HepG2 (cell line): ENCODE measurements at regions not wholly inside any gene's neighbourhood (a gene's known extent, or its start where the extent isn't known, plus 50 kb on each side); places are given as distances from the start of the nearest gene placed in this dataset.

Experiments used
- PRPF4 ChIP-seq: fragments of 200-400 bp; formaldehyde crosslinking; IDR thresholded peaks from 2 replicates; pipeline ENCODE4 v1.6.1; 2016; ENCODE audit warnings: low read length, low read depth; ENCODE audit not compliant: poor library complexity, severe bottlenecking
- ZNF253 ChIP-seq: sonication (generic); formaldehyde crosslinking; IDR thresholded peaks from 2 replicates; pipeline ENCODE4 v1.8.0; 2022; ENCODE audit warnings: mild to moderate bottlenecking, missing genetic modification reagents, borderline replicate concordance
- ZNF263 ChIP-seq: sonication (generic); formaldehyde crosslinking; IDR thresholded peaks from 2 replicates; pipeline ENCODE4 v1.4.0; 2020; ENCODE audit warnings: missing genetic modification reagents
- TF ChIP-seq, protein P1 (sequence below): sonication (generic); formaldehyde crosslinking; IDR thresholded peaks from 2 replicates; pipeline ENCODE4 v1.5.0; 2020; ENCODE audit warnings: mild to moderate bottlenecking, missing genetic modification reagents, moderate library complexity

DNA sequence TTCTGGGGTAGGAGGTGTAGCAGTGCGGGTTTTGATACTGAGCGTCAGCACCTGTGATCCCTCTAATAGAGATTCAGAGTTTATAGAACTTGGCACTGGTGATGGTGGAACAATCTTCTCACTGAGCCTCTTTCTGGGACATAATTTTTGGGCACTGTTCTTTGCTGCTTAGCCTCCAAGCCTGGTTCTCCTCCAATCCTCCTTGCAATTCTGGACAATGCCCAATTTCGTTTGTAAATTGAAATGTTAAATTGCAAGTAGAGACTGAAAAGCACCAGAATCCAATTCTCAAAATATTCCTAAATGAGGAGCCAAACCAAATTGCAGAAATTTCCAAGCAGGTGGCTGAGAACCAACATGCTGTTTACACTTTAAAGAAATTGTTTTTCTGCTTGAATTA lies 149.8 kb upstream of the ABI3BP start:
- TF ChIP-seq PRPF4 (no peak), ZNF263 (CRISPR knock-in tag) (no peak), ZNF253 (CRISPR knock-in tag) (no peak)
- TF ChIP-seq, protein P1, sequence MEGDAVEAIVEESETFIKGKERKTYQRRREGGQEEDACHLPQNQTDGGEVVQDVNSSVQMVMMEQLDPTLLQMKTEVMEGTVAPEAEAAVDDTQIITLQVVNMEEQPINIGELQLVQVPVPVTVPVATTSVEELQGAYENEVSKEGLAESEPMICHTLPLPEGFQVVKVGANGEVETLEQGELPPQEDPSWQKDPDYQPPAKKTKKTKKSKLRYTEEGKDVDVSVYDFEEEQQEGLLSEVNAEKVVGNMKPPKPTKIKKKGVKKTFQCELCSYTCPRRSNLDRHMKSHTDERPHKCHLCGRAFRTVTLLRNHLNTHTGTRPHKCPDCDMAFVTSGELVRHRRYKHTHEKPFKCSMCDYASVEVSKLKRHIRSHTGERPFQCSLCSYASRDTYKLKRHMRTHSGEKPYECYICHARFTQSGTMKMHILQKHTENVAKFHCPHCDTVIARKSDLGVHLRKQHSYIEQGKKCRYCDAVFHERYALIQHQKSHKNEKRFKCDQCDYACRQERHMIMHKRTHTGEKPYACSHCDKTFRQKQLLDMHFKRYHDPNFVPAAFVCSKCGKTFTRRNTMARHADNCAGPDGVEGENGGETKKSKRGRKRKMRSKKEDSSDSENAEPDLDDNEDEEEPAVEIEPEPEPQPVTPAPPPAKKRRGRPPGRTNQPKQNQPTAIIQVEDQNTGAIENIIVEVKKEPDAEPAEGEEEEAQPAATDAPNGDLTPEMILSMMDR (CRISPR knock-in tag): no peak
